ENCODE measurements at regions not wholly inside any gene's neighbourhood (a gene's known extent, or its start where the extent isn't known, plus 50 kb on each side); places are given as distances from the start of the nearest gene placed in this dataset.

- TF ChIP-seq, protein P1, sequence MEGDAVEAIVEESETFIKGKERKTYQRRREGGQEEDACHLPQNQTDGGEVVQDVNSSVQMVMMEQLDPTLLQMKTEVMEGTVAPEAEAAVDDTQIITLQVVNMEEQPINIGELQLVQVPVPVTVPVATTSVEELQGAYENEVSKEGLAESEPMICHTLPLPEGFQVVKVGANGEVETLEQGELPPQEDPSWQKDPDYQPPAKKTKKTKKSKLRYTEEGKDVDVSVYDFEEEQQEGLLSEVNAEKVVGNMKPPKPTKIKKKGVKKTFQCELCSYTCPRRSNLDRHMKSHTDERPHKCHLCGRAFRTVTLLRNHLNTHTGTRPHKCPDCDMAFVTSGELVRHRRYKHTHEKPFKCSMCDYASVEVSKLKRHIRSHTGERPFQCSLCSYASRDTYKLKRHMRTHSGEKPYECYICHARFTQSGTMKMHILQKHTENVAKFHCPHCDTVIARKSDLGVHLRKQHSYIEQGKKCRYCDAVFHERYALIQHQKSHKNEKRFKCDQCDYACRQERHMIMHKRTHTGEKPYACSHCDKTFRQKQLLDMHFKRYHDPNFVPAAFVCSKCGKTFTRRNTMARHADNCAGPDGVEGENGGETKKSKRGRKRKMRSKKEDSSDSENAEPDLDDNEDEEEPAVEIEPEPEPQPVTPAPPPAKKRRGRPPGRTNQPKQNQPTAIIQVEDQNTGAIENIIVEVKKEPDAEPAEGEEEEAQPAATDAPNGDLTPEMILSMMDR (IDR thresholded peaks at IDR 0.05): no peak
- no peak for TF ChIP-seq EZH2phosphoT487 (IDR thresholded peaks at IDR 0.05)
Observed at GRCh38 chr7:45365341-45365740, 207.8 kb downstream of the RAMP3 start.

All from neural progenitor cell (in vitro differentiated cells).